ENCODE measurements at regions not wholly inside any gene's neighbourhood (a gene's known extent, or its start where the extent isn't known, plus 50 kb on each side); places are given as distances from the start of the nearest gene placed in this dataset.
"Not testable (repeated sequence)": the region's sequence is repeated elsewhere in the genome, so short reads cannot be mapped to it uniquely, and the experiment has no call there.

DNA sequence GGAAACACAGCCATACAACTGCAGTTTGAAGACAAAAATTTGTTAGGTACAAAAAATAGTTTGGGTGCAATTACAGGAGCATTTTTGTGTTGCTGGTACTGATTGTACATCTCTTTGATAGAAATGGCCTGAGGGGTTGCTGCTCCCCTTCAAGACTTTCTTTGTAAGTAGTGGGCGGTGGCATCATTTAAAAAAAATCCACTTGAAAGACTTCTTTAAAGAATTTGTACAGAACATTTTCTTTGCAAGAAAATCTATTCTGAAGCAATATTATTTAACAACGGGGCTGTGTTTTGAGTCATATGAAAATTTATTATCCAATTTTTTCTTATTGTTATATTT is 144.1 kb upstream of the CAV2 start:
- no peak overlapping the region for H3K27ac Mint-ChIP-seq
- DNase-seq = no peak
- H3K4me3 Mint-ChIP-seq = no peak overlapping the region
- no peaks in the 10 kb centered on the region for H3K9me3 Mint-ChIP-seq
- no peaks in the 10 kb centered on the region for H3K36me3 Mint-ChIP-seq (ENCODE audit: low read depth)
- no peaks in the 10 kb centered on the region for H3K4me1 Mint-ChIP-seq (ENCODE audit: low read depth)
- H3K27me3 Mint-ChIP-seq = peaks cover 15% of the 10 kb centered on the region

DNA sequence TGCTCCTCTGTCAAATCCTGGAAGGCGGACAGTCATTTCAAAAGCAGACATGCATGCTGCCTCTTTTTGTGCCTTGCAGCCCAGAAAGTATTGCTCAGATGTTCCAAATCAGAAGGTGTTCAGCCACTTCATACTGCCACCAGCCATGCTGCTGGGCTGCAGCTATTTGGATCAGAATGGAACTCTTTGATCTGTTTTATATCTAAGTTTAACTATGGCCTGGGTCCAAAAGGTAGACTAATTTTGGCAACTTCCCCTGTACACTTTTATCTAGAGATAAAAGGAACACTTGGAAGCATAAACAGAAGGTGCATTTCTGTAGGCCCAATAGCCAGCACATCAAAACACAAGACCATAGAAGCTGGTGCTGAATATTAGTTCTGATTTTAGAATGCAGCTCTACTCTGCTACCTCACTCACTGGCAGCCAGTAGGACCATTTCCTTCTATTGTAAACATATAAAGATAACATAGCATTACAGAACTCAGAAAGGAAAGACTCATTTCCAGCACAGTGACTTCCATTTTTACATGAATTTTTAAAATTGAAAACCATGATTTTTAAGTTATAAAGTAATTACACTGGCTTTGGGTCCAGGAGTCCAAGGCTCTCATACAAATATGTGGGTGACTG is 143.1 kb upstream of the CAV2 start:
- DNase-seq = no peak
- Mint-ChIP-seq H3K27me3 (peaks cover 15% of the 10 kb centered on the region), H3K4me1 (ENCODE audit: low read depth) (no peaks in the 10 kb centered on the region), H3K9me3 (no peaks in the 10 kb centered on the region), H3K27ac (no peak overlapping the region), H3K36me3 (ENCODE audit: low read depth) (no peaks in the 10 kb centered on the region), H3K4me3 (no peak overlapping the region)

DNA sequence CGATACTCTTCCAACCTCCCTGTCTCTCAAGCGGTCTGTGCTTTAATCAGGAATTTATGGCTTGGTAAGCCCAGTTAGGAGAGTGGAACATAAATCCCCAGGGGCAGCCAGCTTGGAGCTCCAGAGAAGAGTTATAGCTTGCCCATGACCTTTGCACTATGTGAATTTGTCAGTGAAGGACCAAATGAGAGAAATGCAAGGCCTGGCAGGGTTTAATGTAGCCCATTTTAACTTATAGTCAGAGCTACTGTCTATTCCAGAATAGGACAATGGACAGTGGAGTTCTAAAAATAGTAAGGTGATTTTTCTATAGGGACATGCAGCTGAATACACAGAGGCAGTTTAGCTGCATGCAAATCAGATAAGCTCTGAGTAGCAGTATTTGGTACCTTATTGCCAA is 142.6 kb upstream of the CAV2 start:
- H3K36me3 Mint-ChIP-seq (ENCODE audit: low read depth) = no peaks in the 10 kb centered on the region
- no peak for DNase-seq
- H3K27me3 Mint-ChIP-seq = peaks cover 15% of the 10 kb centered on the region
- no peak overlapping the region for H3K27ac Mint-ChIP-seq
- H3K4me1 Mint-ChIP-seq (ENCODE audit: low read depth) = no peaks in the 10 kb centered on the region
- H3K4me3 Mint-ChIP-seq = no peak overlapping the region
- H3K9me3 Mint-ChIP-seq = no peaks in the 10 kb centered on the region

DNA sequence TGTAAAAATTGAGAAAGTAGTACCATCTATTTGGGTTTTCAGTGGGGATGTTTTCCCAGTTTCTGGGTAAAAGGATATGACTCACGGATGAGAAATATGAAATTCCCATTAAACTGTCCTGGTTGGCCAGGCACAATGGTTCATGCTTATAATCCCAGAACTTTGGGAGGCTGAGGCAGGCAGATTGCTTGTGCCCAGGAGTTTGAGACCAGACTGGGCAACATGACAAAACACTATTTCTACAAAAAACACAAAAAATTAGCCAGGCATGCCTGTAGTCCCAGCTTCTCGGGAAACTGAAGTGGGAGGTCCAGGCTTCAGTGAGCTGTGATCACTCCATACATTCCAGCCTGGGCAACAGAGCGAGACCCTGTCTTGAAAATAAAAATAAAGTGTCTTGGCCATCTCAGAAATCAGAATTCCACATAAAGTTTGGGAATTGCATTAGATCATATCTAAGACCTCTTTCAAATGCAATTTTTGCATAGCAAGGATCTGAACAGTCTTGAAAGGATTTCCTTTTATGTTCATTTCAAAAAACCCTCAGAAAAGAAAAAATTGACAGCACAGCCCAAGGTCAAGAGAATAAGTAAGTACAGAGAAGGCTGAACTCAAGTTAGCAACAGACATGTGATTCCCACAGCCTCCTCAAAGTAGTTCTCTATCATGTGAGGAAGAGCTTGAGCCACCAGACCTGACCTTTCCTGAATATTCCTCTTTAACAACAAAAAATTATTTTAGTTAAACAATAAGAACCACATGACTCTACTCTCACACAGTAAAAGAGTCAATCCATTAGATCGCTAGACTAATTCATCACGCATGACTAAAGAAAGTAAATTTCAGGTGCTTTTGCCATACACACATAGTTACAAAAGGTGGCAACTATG is 141.5 kb upstream of the CAV2 start:
- Mint-ChIP-seq H3K27me3 (peaks cover 15% of the 10 kb centered on the region), H3K4me1 (ENCODE audit: low read depth) (no peaks in the 10 kb centered on the region), H3K27ac (no peak overlapping the region), H3K4me3 (no peak overlapping the region), H3K36me3 (ENCODE audit: low read depth) (no peaks in the 10 kb centered on the region), H3K9me3 (no peaks in the 10 kb centered on the region)
- DNase-seq = no peak

DNA sequence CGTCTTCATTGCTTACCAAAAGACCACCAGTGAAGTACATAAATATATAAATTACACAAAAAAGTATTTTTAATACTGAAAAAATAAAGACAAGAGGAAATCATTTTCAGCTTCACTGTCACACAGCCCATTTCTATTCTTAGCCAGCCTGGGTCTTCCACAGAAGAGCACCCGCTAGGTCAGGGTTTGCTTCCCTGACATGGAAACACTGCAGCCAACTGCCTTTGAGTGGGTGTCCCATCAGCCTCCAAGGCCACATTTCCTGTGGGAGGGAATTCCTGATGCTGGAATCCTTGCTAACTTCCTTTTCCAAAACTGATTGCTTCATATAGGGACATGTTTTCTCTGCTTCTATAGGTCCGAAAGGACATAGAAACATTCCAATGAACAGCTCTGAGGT is 137.8 kb upstream of the CAV2 start:
- Mint-ChIP-seq H3K27ac (no peak overlapping the region), H3K4me3 (no peak overlapping the region), H3K9me3 (no peaks in the 10 kb centered on the region), H3K27me3 (peaks cover 12% of the 10 kb centered on the region), H3K4me1 (ENCODE audit: low read depth) (no peaks in the 10 kb centered on the region), H3K36me3 (ENCODE audit: low read depth) (no peaks in the 10 kb centered on the region)
- no peak for DNase-seq

DNA sequence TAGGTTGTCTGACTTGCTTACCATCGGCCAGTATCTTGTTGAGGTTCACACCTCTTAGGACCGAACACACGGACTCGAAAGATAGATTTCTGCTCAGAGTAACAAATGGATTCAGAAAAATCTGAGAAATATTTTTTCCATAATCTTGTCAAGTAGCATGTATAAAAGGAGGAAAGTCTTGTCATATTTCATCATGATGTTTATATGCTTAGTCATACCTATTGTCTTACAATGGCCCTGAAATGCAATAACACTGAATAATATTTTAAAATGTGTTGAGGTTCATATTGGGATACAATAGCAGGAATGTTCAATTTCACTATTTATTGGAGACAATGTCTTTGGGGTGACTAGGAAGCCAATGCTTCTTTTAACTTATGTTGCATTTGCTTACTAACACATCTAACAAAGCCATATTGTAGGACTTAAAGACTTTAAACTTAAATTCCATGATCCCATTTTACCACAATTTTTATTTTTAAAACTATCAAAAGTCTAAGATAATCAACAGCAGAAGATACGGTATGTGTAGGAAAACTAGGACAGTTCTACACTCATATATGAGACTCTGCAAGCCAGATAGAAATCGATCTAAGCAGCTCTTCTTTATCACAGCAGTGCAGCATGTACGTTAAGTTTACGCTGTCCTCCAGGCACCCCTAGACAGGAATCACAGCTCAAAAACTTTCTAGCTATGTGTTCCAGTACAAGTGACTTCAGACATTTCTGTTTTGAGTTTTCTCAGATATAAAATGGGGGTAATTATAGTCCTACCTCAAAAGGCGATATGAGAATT is 135.7 kb upstream of the CAV2 start:
- Mint-ChIP-seq H3K4me3 (no peak overlapping the region), H3K9me3 (no peaks in the 10 kb centered on the region), H3K27me3 (peaks cover 17% of the 10 kb centered on the region), H3K27ac (no peak overlapping the region), H3K36me3 (ENCODE audit: low read depth) (no peaks in the 10 kb centered on the region), H3K4me1 (ENCODE audit: low read depth) (no peaks in the 10 kb centered on the region)
- DNase-seq = no peak

DNA sequence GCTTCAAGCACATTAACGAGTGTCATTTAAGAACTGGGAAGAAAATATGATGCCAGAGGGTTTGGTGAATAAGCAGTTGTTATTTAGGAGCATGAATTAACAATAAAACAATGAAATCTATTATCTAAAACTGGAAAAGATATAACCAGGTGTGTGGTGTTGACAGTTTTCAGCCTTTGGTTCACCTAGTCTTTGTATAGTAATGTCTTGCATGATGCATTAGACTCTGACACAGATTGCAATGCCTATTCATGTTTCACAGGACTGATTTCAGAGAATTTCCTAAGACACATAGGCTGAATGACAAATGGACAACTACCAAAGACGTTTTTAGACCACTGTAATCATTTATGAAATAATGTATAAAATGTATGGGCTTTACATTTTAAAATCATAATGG is 135.1 kb upstream of the CAV2 start:
- H3K9me3 Mint-ChIP-seq = no peaks in the 10 kb centered on the region
- no peaks in the 10 kb centered on the region for H3K4me1 Mint-ChIP-seq (ENCODE audit: low read depth)
- H3K36me3 Mint-ChIP-seq (ENCODE audit: low read depth) = no peaks in the 10 kb centered on the region
- H3K27ac Mint-ChIP-seq = no peak overlapping the region
- H3K27me3 Mint-ChIP-seq = peaks cover 17% of the 10 kb centered on the region
- H3K4me3 Mint-ChIP-seq = no peak overlapping the region
- DNase-seq = no peak

DNA sequence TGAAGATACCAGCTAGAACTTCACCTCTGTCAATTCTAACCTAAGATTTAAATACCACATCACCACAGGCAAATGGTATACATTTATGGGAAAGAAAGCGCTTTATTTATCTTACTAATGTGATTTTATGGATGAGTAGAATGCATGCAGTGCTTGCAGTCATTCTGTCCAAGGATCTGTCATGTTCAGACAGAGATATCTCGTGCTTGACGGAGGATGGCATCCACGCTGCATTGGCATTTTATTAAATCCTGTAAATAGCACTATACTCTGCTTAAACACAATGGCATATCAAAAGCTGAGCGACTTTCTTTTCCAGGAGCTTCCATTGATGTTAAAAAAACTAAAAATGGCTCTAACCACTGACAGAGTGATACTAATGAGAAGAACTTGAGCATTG is 133.7 kb upstream of the CAV2 start:
- no peak overlapping the region for H3K4me3 Mint-ChIP-seq
- H3K27me3 Mint-ChIP-seq = peaks cover 17% of the 10 kb centered on the region
- H3K4me1 Mint-ChIP-seq (ENCODE audit: low read depth) = no peaks in the 10 kb centered on the region
- H3K36me3 Mint-ChIP-seq (ENCODE audit: low read depth) = no peaks in the 10 kb centered on the region
- H3K27ac Mint-ChIP-seq = no peak overlapping the region
- no peak for DNase-seq
- H3K9me3 Mint-ChIP-seq = no peaks in the 10 kb centered on the region

DNA sequence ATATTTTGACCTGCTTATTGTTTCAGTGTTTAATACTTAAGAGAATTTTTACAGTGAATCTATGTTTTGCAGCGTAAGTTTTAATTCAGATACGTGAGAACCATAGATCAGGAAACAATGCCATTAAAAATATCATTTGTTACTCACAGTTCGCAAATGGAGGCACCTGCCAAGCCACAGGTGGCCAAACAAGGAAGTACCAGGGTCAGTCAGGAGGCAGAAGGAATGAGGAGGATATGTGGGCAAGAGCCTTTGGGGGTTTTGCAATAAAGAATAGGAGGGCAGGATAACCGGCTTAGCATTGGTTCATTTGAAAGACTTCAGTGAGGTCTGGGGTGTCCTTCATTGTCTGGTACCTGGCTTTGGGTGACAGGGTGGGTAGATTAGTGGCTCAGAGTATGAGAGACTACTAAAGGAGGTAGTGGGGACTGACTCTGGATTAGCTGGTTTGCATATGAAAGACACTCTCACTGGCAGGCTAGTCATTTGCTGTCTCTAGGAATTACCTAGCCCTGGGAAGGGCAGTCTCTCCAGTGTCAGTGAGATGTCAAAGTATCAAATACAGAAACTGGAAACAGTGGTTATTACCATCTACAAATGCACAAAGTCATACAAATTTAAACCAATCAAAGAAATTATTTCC is 132.2 kb upstream of the CAV2 start:
- no peak for DNase-seq
- no peaks in the 10 kb centered on the region for H3K9me3 Mint-ChIP-seq
- H3K27ac Mint-ChIP-seq = no peak overlapping the region
- no peak overlapping the region for H3K4me3 Mint-ChIP-seq
- H3K36me3 Mint-ChIP-seq (ENCODE audit: low read depth) = no peaks in the 10 kb centered on the region
- H3K27me3 Mint-ChIP-seq = peaks cover 23% of the 10 kb centered on the region
- H3K4me1 Mint-ChIP-seq (ENCODE audit: low read depth) = no peaks in the 10 kb centered on the region

DNA sequence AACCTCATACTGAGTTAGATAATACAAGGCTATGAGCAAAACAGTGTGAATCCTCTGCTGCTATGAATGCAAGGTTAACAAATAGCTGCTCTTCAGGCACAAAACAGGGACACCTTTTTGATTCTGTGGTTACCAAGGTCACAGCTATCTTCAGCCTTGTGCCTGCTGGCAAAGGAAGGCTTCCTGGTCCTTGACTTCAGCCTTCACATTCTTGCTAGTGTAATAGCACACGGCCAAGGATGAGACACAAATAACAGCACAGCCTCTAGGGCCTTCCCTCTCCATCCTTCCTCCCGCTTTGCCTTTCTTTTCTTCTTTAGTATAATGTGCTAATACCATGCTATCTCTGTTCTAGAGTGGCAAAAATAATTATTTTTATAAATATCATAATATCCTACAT is 130.6 kb upstream of the CAV2 start:
- Mint-ChIP-seq H3K4me3 (no peak overlapping the region), H3K9me3 (no peaks in the 10 kb centered on the region), H3K27ac (no peak overlapping the region), H3K36me3 (ENCODE audit: low read depth) (no peaks in the 10 kb centered on the region), H3K4me1 (ENCODE audit: low read depth) (no peaks in the 10 kb centered on the region), H3K27me3 (peaks cover 19% of the 10 kb centered on the region)
- DNase-seq = no peak

DNA sequence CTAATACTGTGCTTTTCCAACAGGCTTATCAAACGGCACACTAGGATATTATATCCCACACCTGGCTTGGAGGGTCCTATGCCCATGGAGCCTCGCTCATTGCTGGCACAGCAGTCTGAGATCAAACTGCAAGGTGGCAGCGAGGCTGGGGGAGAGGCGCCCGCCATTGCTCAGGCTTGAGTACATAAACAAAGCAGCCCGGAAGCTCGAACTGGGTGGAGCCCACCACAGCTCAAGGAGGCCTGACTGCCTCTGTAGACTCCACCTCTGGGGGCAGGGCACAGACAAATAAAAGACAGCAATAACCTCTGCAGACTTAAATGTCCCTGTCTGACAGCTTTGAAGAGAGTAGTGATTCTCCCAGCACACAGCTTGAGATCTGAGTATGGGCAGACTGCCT is 128.0 kb upstream of the CAV2 start:
- H3K9me3 Mint-ChIP-seq; DNase-seq; H3K4me1 Mint-ChIP-seq (ENCODE audit: low read depth); H3K36me3 Mint-ChIP-seq (ENCODE audit: low read depth); H3K4me3 Mint-ChIP-seq; H3K27ac Mint-ChIP-seq: not testable (repeated sequence)
- H3K27me3 Mint-ChIP-seq = peaks cover 13% of the 10 kb centered on the region

DNA sequence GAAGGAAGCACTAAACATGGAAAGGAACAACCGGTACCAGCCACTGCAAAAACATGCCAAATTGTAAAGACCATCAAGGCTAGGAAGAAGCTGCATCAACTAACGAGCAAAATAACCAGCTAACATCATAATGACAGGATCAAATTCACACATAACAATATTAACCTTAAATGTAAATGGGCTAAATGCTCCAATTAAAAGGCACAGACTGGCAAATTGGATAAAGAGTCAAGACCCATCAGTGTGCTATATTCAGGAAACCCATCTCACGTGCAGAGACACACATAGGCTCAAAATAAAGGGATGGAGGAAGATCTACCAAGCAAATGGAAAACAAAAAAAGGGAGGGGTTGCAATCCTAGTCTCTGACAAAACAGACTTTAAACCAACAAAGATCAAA is 126.3 kb upstream of the CAV2 start:
- H3K27me3 Mint-ChIP-seq; H3K4me1 Mint-ChIP-seq (ENCODE audit: low read depth); H3K36me3 Mint-ChIP-seq (ENCODE audit: low read depth); H3K9me3 Mint-ChIP-seq; H3K4me3 Mint-ChIP-seq; H3K27ac Mint-ChIP-seq; DNase-seq: not testable (repeated sequence)

DNA sequence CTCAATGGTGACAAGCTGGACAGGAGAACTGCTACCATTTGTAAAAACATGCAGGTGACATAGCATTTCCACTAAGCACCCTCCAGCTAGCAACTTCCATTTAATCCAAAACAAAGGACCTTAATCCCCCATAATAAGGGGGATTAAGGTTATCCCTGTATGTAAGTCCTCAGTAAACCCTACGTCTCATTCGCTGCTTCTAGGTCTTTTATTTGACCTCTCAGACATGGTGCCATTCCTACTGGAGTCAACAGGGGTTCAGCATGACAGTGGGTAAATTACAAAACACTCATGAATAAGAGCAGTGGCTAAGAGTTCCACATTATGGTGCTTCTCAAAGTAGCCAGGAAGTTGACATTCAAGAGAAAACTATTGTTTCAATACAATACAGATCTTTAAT is 121.8 kb upstream of the CAV2 start:
- Mint-ChIP-seq H3K4me3 (no peak overlapping the region), H3K36me3 (ENCODE audit: low read depth) (no peaks in the 10 kb centered on the region), H3K9me3 (no peaks in the 10 kb centered on the region), H3K27me3 (peaks cover 5% of the 10 kb centered on the region), H3K27ac (no peak overlapping the region), H3K4me1 (ENCODE audit: low read depth) (no peaks in the 10 kb centered on the region)
- DNase-seq = no peak

DNA sequence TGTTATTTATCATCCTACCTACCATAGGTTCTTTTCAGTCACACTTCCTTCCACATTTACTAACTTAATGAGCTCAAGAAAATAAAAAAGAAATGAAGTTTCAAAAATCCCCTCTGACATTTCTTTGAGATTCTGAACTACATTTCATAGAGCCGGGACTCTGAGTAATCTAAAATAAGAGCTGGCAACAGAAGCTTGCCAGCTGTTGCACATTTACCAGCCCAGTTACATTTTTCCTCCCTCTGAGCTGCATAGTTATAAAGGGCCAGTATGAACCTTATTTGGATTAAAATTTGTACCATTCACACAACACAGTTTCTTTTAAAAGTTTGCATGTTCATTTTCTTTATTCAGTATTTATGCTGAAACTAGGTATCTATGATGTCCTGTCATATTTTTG is 119.5 kb upstream of the CAV2 start:
- Mint-ChIP-seq H3K36me3 (ENCODE audit: low read depth) (no peaks in the 10 kb centered on the region), H3K4me3 (no peak overlapping the region), H3K27ac (no peak overlapping the region), H3K4me1 (ENCODE audit: low read depth) (no peaks in the 10 kb centered on the region), H3K27me3 (peaks cover 2% of the 10 kb centered on the region), H3K9me3 (no peaks in the 10 kb centered on the region)
- no peak for DNase-seq

DNA sequence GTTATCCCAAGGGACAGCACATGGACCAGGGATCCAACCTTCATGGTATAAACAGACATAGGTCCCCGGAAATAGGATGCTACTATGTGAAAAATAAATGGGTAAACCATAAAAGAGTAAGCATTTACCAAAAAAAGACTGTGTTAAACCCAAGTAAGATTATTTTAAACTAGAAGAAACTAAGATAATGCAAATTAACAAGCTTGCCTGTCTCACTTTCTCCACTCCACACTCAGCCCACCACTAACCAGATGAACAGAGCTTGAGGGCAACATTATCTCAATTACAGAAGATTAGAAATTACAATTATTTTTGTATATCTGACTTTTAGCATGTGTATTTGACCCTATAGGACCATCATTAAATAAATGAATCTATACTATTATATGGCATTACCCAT is 117.2 kb upstream of the CAV2 start:
- H3K36me3 Mint-ChIP-seq (ENCODE audit: low read depth) = no peaks in the 10 kb centered on the region
- DNase-seq = no peak
- no peaks in the 10 kb centered on the region for H3K9me3 Mint-ChIP-seq
- H3K27ac Mint-ChIP-seq = no peak overlapping the region
- H3K27me3 Mint-ChIP-seq = peaks cover 2% of the 10 kb centered on the region
- no peaks in the 10 kb centered on the region for H3K4me1 Mint-ChIP-seq (ENCODE audit: low read depth)
- no peak overlapping the region for H3K4me3 Mint-ChIP-seq

Data from activated T-cell treated with anti-CD3 and anti-CD28 coated beads, Interleukin-2, amount 50 U/mL, for 24 hours (primary cell).